ENCODE measurements at regions not wholly inside any gene's neighbourhood (a gene's known extent, or its start where the extent isn't known, plus 50 kb on each side); places are given as distances from the start of the nearest gene placed in this dataset.

DNA sequence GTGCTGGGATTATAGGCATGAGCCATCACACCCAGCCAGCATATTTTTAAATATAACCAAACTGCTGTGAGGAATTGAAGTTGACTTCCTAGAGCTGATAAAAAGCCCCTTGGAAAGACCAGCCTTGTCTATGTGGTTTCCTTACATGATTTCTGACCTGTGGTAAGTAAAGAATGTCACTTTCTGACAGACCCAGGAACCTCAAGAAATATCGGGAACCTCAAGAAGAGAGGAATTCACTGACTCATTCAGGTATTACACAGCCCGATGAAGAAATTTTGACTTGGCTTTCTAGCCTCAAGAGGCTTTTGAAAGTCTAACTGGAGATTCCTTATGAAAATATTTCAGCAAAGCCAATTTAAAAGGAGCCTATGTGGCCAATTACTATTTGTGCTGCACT lies 71.8 kb downstream of the FOXF2 start:
- H3K27me3 ChIP-seq (ENCODE audit: insufficient read depth, low read length, poor library complexity), result peaks cover 2% of the 10 kb centered on the region
- H4K20me1 ChIP-seq (ENCODE audit: insufficient read depth, low read length), result no peaks in the 10 kb centered on the region
- no peak overlapping the region for H3K4me3 ChIP-seq (ENCODE audit: low read depth in 1 of 2, low read length in 2 of 2)
- no peak for DNase-seq
- no peaks in the 10 kb centered on the region for H3K4me1 ChIP-seq (ENCODE audit: insufficient read depth, low read length)
- no peak overlapping the region for H2AFZ ChIP-seq (ENCODE audit: low read depth, low read length)
- H3K79me2 ChIP-seq (ENCODE audit: insufficient read depth, low read length), result no peaks in the 10 kb centered on the region
- no peaks in the 10 kb centered on the region for H3K9me3 ChIP-seq (ENCODE audit: insufficient read depth, low read length, severe bottlenecking)
- TF ChIP-seq, protein P1, sequence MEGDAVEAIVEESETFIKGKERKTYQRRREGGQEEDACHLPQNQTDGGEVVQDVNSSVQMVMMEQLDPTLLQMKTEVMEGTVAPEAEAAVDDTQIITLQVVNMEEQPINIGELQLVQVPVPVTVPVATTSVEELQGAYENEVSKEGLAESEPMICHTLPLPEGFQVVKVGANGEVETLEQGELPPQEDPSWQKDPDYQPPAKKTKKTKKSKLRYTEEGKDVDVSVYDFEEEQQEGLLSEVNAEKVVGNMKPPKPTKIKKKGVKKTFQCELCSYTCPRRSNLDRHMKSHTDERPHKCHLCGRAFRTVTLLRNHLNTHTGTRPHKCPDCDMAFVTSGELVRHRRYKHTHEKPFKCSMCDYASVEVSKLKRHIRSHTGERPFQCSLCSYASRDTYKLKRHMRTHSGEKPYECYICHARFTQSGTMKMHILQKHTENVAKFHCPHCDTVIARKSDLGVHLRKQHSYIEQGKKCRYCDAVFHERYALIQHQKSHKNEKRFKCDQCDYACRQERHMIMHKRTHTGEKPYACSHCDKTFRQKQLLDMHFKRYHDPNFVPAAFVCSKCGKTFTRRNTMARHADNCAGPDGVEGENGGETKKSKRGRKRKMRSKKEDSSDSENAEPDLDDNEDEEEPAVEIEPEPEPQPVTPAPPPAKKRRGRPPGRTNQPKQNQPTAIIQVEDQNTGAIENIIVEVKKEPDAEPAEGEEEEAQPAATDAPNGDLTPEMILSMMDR (IDR thresholded peaks at IDR 0.05; ENCODE audit: borderline replicate concordance, extremely low read depth, low read length, poor library complexity, severe bottlenecking), result no peak
- no peak for TF ChIP-seq EZH2 (IDR thresholded peaks at IDR 0.05; ENCODE audit: borderline replicate concordance, low read depth, low read length, severe bottlenecking)
- no peak overlapping the region for H3K27ac ChIP-seq (ENCODE audit: low read length)
- H3K4me2 ChIP-seq (ENCODE audit: insufficient read depth, low read length), result no peak overlapping the region
- no peaks in the 10 kb centered on the region for H3K36me3 ChIP-seq (ENCODE audit: insufficient read depth, low read length)
- H3K9ac ChIP-seq (ENCODE audit: low read depth, low read length), result no peak overlapping the region
- no peak for ATAC-seq (ENCODE audit: insufficient read depth, low read depth)

DNA sequence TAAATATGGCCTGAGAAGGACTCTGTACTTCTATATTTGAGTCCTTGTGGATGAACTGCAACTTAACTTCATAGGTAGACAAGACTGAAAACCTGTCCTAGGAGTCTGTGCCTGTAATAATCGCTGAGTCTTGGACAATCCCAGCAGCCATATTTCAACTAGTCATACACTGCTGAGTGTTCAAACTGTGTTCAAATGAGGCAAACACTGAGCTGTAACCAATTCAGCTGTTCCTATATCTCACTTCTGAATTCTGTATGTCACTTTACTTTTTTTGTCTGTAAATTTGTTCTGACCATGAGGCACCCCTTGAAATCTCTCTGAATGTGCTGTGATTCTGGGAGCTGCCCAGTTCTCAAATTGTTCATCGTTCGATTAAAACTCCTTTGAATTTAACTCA lies 72.4 kb downstream of the FOXF2 start:
- no peaks in the 10 kb centered on the region for H3K36me3 ChIP-seq (ENCODE audit: insufficient read depth, low read length)
- no peak overlapping the region for H3K4me3 ChIP-seq (ENCODE audit: low read depth in 1 of 2, low read length in 2 of 2)
- H3K4me1 ChIP-seq (ENCODE audit: insufficient read depth, low read length), result no peaks in the 10 kb centered on the region
- no peaks in the 10 kb centered on the region for H4K20me1 ChIP-seq (ENCODE audit: insufficient read depth, low read length)
- DNase-seq (no peak), ATAC-seq (ENCODE audit: insufficient read depth, low read depth) (no peak)
- no peaks in the 10 kb centered on the region for H3K79me2 ChIP-seq (ENCODE audit: insufficient read depth, low read length)
- H2AFZ ChIP-seq (ENCODE audit: low read depth, low read length), result no peak overlapping the region
- no peak for TF ChIP-seq EZH2 (IDR thresholded peaks at IDR 0.05; ENCODE audit: borderline replicate concordance, low read depth, low read length, severe bottlenecking)
- TF ChIP-seq, protein P1 (IDR thresholded peaks at IDR 0.05; ENCODE audit: borderline replicate concordance, extremely low read depth, low read length, poor library complexity, severe bottlenecking), result no peak
- no peaks in the 10 kb centered on the region for H3K9me3 ChIP-seq (ENCODE audit: insufficient read depth, low read length, severe bottlenecking)
- H3K9ac ChIP-seq (ENCODE audit: low read depth, low read length), result no peak overlapping the region
- no peak overlapping the region for H3K4me2 ChIP-seq (ENCODE audit: insufficient read depth, low read length)
- H3K27ac ChIP-seq (ENCODE audit: low read length), result no peak overlapping the region
- peaks cover 2% of the 10 kb centered on the region for H3K27me3 ChIP-seq (ENCODE audit: insufficient read depth, low read length, poor library complexity)

DNA sequence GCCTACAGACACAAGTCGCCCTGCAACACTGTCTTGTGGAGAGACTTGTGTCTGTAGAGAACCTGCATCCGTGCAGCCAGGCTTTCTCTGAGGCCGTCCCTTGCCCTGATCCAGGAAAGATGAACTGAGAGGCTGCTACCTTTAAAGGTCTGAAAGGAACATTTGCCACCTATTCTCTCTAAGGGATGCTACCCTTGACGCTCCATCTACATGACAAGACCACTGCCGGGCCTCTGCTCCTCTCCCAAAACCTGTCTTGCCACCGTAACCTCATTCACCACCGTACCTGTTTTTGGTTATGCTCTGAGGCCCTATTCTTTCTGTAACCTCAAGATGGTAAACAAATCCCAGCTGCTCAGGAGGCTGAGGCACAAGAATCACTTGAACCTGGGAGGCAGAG lies 73.9 kb downstream of the FOXF2 start:
- no peak for TF ChIP-seq EZH2 (IDR thresholded peaks at IDR 0.05; ENCODE audit: borderline replicate concordance, low read depth, low read length, severe bottlenecking)
- TF ChIP-seq, protein P1 (IDR thresholded peaks at IDR 0.05; ENCODE audit: borderline replicate concordance, extremely low read depth, low read length, poor library complexity, severe bottlenecking), result no peak
- Histone ChIP-seq H2AFZ (ENCODE audit: low read depth, low read length) (no peak overlapping the region), H3K4me2 (ENCODE audit: insufficient read depth, low read length) (no peak overlapping the region), H3K9ac (ENCODE audit: low read depth, low read length) (no peak overlapping the region), H3K27ac (ENCODE audit: low read length) (no peak overlapping the region), H3K4me1 (ENCODE audit: insufficient read depth, low read length) (no peaks in the 10 kb centered on the region), H3K4me3 (ENCODE audit: low read depth in 1 of 2, low read length in 2 of 2) (no peak overlapping the region), H3K27me3 (ENCODE audit: insufficient read depth, low read length, poor library complexity) (peaks cover 2% of the 10 kb centered on the region), H3K9me3 (ENCODE audit: insufficient read depth, low read length, severe bottlenecking) (no peaks in the 10 kb centered on the region), H4K20me1 (ENCODE audit: insufficient read depth, low read length) (no peaks in the 10 kb centered on the region), H3K36me3 (ENCODE audit: insufficient read depth, low read length) (no peaks in the 10 kb centered on the region), H3K79me2 (ENCODE audit: insufficient read depth, low read length) (no peaks in the 10 kb centered on the region)
- ATAC-seq (ENCODE audit: insufficient read depth, low read depth), result no peak
- DNase-seq, result no peak

Data from DND-41 (cell line).